Central memory CD8-positive, alpha-beta T cell (primary cell): ENCODE measurements at regions not wholly inside any gene's neighbourhood (a gene's known extent, or its start where the extent isn't known, plus 50 kb on each side); places are given as distances from the start of the nearest gene placed in this dataset.

Source experiments
- ATAC-seq: fragments of 150-1000 bp; cut with Tn5 transposase; replicated peaks from 2 replicates; pipeline ENCODE4 v1.10.0; 2022; ENCODE audit warnings: mild to moderate bottlenecking, moderate FRiP score, moderate number of reproducible peaks; ENCODE audit not compliant: poor library complexity, severe bottlenecking; ENCODE audit errors: extremely low read depth
- DNase-seq, 2 donors: peaks; one replicate each; pipeline ENCODE4 v3.0.0; 2021; ENCODE audit warnings: low spot score in 2 of 2
- H3K27ac Mint-ChIP-seq: one replicate; pipeline ENCODE4 v1.8.0; 2022; ENCODE audit warnings: low read depth, mild to moderate bottlenecking, moderate library complexity, mixed read lengths
- H3K27me3 Mint-ChIP-seq: one replicate; pipeline ENCODE4 v1.8.0; 2022; ENCODE audit warnings: mixed read lengths
- H3K36me3 Mint-ChIP-seq: one replicate; pipeline ENCODE4 v1.8.0; 2022; ENCODE audit warnings: mild to moderate bottlenecking, moderate library complexity, mixed read lengths; ENCODE audit not compliant: insufficient read depth
- H3K4me1 Mint-ChIP-seq: one replicate; pipeline ENCODE4 v1.8.0; 2022; ENCODE audit warnings: mixed read lengths
- H3K4me3 Mint-ChIP-seq: one replicate; pipeline ENCODE4 v1.8.0; 2022; ENCODE audit warnings: mild to moderate bottlenecking, moderate library complexity, mixed read lengths
- H3K9me3 Mint-ChIP-seq: one replicate; pipeline ENCODE4 v1.8.0; 2022; ENCODE audit warnings: mixed read lengths

GRCh38 chr2:71995067-71995665, 152.5 kb downstream of the CYP26B1 start:
- no peaks in the 10 kb centered on the region for H3K9me3 Mint-ChIP-seq
- no peak overlapping the region for H3K4me3 Mint-ChIP-seq
- peaks cover 27% of the 10 kb centered on the region for H3K27me3 Mint-ChIP-seq
- H3K36me3 Mint-ChIP-seq = no peaks in the 10 kb centered on the region
- ATAC-seq (no peak), DNase-seq (no peak)
- H3K27ac Mint-ChIP-seq = no peak overlapping the region
- no peaks in the 10 kb centered on the region for H3K4me1 Mint-ChIP-seq

- H3K9me3 Mint-ChIP-seq = no peaks in the 10 kb centered on the region
- peaks cover 18% of the 10 kb centered on the region for H3K27me3 Mint-ChIP-seq
- no peaks in the 10 kb centered on the region for H3K36me3 Mint-ChIP-seq
- ATAC-seq (no peak), DNase-seq (no peak)
- H3K4me1 Mint-ChIP-seq = no peaks in the 10 kb centered on the region
- H3K27ac Mint-ChIP-seq = no peak overlapping the region
- H3K4me3 Mint-ChIP-seq = no peak overlapping the region
Measured at GRCh38 chr2:71992036-71992435, 155.6 kb downstream of the CYP26B1 start.

GRCh38 chr2:71991397-71991796, 156.3 kb downstream of the CYP26B1 start:
- Mint-ChIP-seq H3K4me3 (no peak overlapping the region), H3K27ac (no peak overlapping the region), H3K4me1 (no peaks in the 10 kb centered on the region), H3K9me3 (no peaks in the 10 kb centered on the region), H3K36me3 (no peaks in the 10 kb centered on the region), H3K27me3 (peaks cover 18% of the 10 kb centered on the region)
- ATAC-seq = no peak
- DNase-seq = no peak

- no peak overlapping the region for H3K27ac Mint-ChIP-seq
Measured at GRCh38 chr2:71990826-71991225, 156.8 kb downstream of the CYP26B1 start.

DNA sequence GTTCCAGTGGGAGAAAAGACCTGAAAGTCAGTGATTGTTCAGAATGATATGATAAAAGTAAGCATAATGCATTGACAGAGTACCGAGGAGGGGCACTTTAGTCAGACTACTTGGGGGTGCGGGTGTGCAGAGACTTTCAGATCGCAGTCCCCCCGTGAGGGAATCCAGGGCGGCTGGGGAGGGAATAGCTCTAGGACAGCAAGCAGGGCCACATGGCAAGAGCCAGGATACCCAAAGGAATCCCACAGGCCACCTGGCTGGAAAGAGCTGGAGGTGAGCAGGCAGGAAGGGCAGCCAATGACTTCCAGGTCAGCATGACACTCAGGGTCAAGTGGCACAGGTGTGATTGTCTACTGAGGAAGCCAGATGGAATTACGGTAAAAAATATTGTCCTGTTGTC, 157.5 kb downstream of the CYP26B1 start:
- Mint-ChIP-seq H3K36me3 (no peaks in the 10 kb centered on the region), H3K4me3 (no peak overlapping the region), H3K27me3 (peaks cover 21% of the 10 kb centered on the region), H3K27ac (no peak overlapping the region), H3K4me1 (no peaks in the 10 kb centered on the region), H3K9me3 (no peaks in the 10 kb centered on the region)
- no peak for ATAC-seq
- DNase-seq = no peak

More at GRCh38 chr2:71990826-71991225, 156.8 kb downstream of the CYP26B1 start:
- H3K4me1 Mint-ChIP-seq = no peaks in the 10 kb centered on the region
- peaks cover 18% of the 10 kb centered on the region for H3K27me3 Mint-ChIP-seq
- DNase-seq (no peak), ATAC-seq (no peak)
- H3K9me3 Mint-ChIP-seq = no peaks in the 10 kb centered on the region
- no peak overlapping the region for H3K4me3 Mint-ChIP-seq
- H3K36me3 Mint-ChIP-seq = no peaks in the 10 kb centered on the region

DNA sequence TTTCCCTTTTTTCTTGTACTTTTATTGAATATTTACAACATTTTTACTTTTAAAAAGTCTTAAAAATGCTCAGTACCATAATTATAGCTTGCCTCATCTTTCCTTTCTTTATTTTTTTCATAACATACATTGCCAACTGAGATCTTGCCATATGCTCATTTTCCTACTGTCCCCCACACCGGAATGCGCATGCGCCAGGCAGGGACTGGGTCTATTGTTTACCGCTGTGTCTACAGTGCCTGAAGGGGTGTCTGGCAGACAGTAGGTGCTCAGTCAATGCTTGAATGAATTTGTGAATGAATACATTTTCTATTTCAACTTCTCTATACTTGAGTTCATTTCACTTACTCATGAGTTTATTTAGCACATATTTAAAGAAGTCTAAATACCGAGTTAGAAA, 158.0 kb downstream of the CYP26B1 start:
- H3K4me1 Mint-ChIP-seq = no peaks in the 10 kb centered on the region
- H3K36me3 Mint-ChIP-seq = no peaks in the 10 kb centered on the region
- no peaks in the 10 kb centered on the region for H3K9me3 Mint-ChIP-seq
- DNase-seq = no peak
- no peak overlapping the region for H3K27ac Mint-ChIP-seq
- peaks cover 24% of the 10 kb centered on the region for H3K27me3 Mint-ChIP-seq
- no peak overlapping the region for H3K4me3 Mint-ChIP-seq
- ATAC-seq = no peak

DNA sequence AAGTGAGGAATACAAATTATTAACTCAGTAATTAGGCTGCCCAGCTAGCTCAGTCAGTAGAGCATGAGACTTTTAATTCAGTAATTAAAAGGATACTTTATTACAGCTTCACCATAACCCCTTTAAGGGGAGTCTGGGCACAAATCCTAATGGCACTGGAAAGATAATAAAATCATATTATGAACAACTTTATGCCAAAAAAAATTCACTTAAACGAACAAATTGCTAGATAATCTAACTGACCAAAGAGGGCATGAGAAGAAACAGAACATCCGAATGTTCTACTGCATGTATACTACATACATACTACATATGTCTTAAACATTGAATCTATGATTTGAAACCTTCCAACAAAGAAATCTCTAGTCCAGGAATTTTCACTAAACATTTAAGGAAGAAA, 159.5 kb downstream of the CYP26B1 start:
- Mint-ChIP-seq H3K27me3 (peaks cover 24% of the 10 kb centered on the region), H3K27ac (no peak overlapping the region), H3K36me3 (no peaks in the 10 kb centered on the region), H3K4me3 (no peak overlapping the region), H3K9me3 (no peaks in the 10 kb centered on the region), H3K4me1 (no peaks in the 10 kb centered on the region)
- ATAC-seq (no peak), DNase-seq (no peak)

GRCh38 chr2:71976685-71977084, 171.0 kb downstream of the CYP26B1 start:
- H3K27ac Mint-ChIP-seq = no peak overlapping the region
- H3K36me3 Mint-ChIP-seq = no peaks in the 10 kb centered on the region
- DNase-seq (no peak), ATAC-seq (no peak)
- H3K4me1 Mint-ChIP-seq = no peaks in the 10 kb centered on the region
- peaks cover 56% of the 10 kb centered on the region for H3K27me3 Mint-ChIP-seq
- H3K4me3 Mint-ChIP-seq = no peak overlapping the region
- peaks cover 4% of the 10 kb centered on the region for H3K9me3 Mint-ChIP-seq

DNA sequence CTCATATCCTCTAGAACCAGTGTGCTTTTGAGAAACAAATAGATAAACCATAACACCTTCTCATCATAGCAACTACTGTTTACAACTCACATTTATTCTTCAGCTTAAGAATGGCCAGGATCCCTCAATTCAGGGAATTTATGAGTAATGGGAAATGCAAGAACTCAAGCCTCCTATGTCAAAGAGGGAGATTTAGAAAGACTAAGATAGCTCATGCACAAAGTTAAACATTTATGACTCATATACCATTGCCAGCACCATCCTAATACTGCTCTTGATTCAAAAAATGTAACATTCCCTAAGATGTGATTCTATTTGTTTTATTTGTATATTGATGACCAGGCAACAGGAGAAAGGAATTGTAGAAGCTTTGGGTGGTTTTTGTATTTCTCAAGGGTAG, 172.8 kb downstream of the CYP26B1 start:
- Mint-ChIP-seq H3K27me3 (peaks cover 45% of the 10 kb centered on the region), H3K36me3 (no peaks in the 10 kb centered on the region), H3K9me3 (peaks cover 4% of the 10 kb centered on the region), H3K4me1 (no peaks in the 10 kb centered on the region), H3K27ac (no peak overlapping the region), H3K4me3 (no peak overlapping the region)
- DNase-seq = no peak
- no peak for ATAC-seq

DNA sequence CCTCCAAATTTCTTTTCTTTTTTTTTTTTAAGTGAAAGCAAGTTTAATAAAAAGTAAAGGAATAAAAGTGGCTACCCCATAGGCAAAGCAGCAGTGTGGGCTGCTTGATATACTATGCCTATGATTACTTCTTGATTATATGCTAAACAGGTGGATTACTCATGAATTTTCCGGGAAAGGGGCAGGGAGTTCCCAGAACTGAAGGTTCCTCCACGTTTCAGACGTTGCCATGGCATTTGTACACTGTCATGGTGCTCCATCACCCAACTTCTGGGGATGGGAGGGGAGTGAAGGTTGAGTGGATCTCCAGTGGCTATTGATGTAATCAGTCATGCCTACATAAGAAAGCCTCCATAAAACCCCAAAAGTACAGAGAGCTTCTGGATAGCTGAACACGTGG, 176.2 kb downstream of the CYP26B1 start:
- H3K4me3 Mint-ChIP-seq = no peak overlapping the region
- no peak for ATAC-seq

GRCh38 chr2:71965530-71965929, 182.1 kb downstream of the CYP26B1 start:
- no peaks in the 10 kb centered on the region for H3K9me3 Mint-ChIP-seq
- no peaks in the 10 kb centered on the region for H3K4me1 Mint-ChIP-seq
- no peak overlapping the region for H3K4me3 Mint-ChIP-seq
- H3K36me3 Mint-ChIP-seq = no peaks in the 10 kb centered on the region
- H3K27me3 Mint-ChIP-seq = peaks cover 9% of the 10 kb centered on the region
- H3K27ac Mint-ChIP-seq = no peak overlapping the region
- ATAC-seq (no peak), DNase-seq (no peak)

More for the DNA sequence above, 176.2 kb downstream of the CYP26B1 start:
- DNase-seq = no peak
- H3K27me3 Mint-ChIP-seq = peaks cover 22% of the 10 kb centered on the region
- no peak overlapping the region for H3K27ac Mint-ChIP-seq
- no peaks in the 10 kb centered on the region for H3K9me3 Mint-ChIP-seq
- H3K4me1 Mint-ChIP-seq = no peaks in the 10 kb centered on the region
- H3K36me3 Mint-ChIP-seq = no peaks in the 10 kb centered on the region

- H3K4me3 Mint-ChIP-seq = no peak overlapping the region
- H3K36me3 Mint-ChIP-seq = no peaks in the 10 kb centered on the region
- H3K4me1 Mint-ChIP-seq = no peaks in the 10 kb centered on the region
- no peak for DNase-seq
- H3K27ac Mint-ChIP-seq = no peak overlapping the region
- H3K27me3 Mint-ChIP-seq = peaks cover 9% of the 10 kb centered on the region
- ATAC-seq = no peak
- no peaks in the 10 kb centered on the region for H3K9me3 Mint-ChIP-seq
Measured at GRCh38 chr2:71962911-71963694, 184.6 kb downstream of the CYP26B1 start.

DNA sequence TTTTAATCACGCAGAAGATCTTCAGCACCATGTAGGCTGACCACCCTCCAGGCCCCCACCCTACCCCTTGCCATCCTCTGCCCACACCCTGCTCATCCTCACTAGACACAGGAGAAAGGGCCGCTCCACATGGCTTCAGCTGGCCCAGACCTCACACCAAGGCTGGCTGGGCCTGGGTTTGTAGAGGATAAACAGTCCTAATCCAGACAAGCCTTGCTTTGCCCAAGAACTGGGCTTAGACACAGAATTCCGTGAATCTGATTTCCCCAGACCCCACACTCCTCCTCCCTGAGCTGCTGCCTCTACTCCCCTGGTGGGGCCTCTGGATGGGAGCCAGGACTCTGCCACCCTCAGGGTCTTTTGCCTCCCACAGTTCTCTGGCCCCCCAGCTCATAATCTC, 185.3 kb downstream of the CYP26B1 start:
- Mint-ChIP-seq H3K27ac (no peak overlapping the region), H3K9me3 (no peaks in the 10 kb centered on the region), H3K27me3 (peaks cover 9% of the 10 kb centered on the region), H3K4me3 (no peak overlapping the region), H3K36me3 (no peaks in the 10 kb centered on the region), H3K4me1 (no peaks in the 10 kb centered on the region)
- no peak for ATAC-seq
- no peak for DNase-seq
